NCI-H2171 (cell line): ENCODE measurements at regions not wholly inside any gene's neighbourhood (a gene's known extent, or its start where the extent isn't known, plus 50 kb on each side); places are given as distances from the start of the nearest gene placed in this dataset.

Experiments used
- DNase-seq: peaks from one replicate; lab custom pipeline; 2025; lab: John Stamatoyannopoulos, UW

DNA sequence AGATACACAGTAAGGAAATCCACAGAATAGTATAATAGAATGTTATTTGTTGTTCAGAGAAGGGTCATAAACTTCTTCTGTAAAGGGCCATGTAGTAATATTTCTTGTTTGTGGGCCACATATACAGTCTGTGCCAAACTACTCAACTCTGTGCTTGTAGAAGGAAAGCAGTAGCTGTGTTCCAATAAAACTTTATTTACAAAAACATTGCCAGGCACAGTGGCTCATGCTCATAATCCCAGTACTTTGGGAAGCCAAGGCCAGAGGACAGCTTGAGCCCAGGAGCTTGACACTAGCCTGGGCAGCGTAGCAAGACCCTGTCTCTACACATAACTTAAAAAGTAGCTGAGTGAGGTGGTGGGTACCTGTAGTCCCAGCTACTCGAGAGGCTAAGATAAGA is 612.8 kb upstream of the PSMD7 start:
- DNase-seq = no peak

DNA sequence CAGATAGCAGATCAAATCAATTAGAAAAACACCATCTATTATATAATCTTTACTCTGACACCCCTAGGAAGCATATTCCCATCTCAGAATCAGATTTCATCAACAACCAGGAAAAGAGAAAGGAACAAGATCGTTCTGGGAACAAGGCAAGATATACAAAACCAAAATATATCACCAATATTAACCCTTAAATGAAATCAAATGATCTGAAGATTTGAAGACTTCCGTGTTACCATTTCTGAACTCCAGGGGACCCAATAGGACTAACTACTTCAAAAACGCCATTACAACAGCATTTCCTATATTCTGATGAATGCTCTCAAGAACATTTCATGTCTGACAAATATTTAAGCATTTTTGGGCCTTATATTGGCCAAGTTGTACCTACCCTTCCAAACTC is 624.2 kb upstream of the ZFHX3 start:
- no peak for DNase-seq

DNA sequence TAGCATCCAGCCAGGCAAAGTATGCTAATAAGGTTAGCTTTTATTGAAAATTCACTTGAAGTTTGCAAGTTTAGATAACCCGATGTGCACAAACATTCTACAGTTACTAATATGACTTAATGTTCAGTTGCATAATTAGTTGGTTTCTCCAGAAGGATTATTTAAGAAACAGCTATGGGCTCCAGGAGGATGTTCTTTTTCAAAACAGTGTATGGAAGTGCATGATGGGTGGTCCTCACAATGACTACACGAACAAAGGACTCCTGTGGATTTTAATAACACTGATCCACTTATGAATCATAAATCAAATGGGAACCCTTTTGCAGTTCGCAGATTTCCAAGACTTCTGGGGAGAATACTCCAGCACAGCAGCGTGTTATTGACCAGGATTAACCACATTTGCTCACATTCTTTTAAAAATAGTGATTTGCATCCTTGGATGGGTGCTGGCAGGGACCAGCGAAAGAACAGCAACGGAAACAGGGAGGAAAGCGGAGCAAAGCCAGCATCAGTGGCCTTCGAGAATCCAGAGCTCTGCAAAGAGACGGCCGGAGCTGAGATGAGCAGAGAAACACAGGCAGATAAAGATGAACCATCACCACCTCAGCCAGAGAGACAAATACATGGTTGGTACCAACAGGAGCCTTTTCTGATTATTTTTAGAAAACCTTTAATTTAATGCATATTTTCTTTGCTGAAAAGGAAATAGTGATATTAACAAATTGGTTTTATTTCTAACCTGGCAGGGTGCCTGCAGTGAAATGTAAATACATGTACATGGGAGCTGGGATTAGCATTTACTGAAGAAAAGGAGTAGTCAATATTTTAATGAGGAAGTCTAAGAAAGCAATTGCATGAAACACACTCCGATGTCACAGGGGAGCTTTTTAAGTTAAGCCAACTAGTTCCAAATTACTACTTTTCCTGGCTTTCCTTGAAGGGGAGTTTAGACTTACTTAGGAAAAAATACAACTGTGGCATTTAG is 623.2 kb upstream of the ZFHX3 start:
- no peak for DNase-seq

DNA sequence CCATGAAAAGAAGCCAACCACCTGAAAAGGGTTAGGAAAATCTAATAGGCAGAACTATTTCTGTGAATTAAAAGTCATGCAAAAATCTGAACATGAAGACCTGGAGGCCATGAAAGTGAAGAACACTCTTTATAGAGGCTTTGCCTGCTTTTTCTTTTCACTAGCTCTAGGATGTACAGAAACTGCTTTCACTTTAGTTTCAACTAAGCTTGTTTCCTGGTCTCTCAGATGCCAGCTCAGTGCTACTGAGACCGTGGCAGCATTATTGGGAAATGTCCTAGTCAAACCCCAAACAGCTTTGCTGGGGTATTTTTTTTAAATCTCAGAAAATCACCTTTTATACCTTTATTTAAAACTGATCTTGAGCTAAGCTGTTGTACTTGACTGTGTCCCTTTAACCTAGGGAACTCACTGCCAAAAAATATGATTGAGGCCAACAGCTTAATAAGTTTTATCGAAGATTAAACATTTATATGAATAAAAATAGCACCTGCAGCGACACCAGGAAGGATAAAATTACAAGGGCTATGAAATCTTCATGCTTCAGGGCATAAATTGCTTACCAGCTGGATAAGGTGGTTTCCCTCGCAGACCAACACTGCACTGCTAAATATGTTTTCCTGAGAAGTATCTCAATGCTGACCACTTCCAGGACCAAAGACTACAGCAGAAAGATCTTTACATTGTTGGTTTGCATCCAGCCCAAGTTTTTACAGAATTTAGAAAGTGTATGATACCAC is 621.8 kb upstream of the ZFHX3 start:
- no peak for DNase-seq

DNA sequence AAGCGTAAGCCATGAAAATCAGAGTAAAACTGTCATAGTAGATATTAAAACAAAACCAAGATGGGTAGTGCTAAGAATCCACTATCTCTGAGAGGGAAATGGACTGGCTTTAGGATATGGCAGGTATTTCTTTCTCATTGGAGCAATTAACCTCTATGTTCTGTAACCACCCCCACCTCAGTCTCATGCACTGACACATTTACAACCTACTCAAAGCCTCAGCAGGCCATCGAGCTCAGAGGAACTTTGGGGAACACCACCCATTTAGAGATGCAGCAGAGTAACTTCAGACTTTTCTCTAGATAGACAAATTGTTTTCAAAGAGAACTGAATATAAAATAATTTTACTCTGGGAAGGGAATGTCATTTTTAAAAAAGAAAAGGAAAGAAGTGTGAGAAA is 615.8 kb upstream of the ZFHX3 start:
- DNase-seq = no peak

DNA sequence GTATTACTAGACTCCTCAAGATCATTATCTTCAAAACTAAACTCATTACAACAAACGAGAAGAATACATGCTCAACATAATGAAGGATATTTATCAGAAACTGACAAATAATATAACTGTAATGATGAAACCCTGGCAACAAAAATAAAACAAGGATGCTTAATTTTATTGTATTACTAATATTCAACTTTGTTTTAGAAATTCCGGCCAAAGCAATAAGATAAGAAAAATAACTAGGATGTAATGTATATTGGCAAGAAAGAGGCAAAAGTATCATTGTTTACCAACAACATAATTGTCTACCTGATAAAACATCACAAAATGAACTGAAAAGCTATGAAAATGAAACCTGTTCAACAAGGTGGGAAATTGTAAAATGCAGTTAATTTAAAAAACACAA is 588.3 kb upstream of the ZFHX3 start:
- no peak for DNase-seq

DNA sequence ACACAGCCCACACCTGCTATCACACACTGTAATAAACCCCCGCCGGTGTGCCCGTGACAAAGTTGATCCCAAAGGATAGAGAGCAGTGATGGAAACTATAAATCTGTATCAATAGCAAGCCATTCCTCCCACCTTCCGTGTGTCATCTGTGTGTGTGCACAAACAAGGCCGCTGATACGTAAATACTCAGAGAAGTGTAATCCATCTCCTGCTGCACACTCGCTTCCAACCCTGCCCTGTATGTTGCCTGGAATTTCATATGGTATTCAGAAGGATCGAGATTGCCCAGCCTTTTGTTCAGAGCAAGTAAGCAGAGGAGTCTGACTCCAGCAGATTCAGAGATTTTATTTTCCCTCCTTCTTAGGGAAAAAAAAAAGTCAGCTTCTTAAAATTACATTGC is 581.1 kb upstream of the ZFHX3 start:
- no peak for DNase-seq

DNA sequence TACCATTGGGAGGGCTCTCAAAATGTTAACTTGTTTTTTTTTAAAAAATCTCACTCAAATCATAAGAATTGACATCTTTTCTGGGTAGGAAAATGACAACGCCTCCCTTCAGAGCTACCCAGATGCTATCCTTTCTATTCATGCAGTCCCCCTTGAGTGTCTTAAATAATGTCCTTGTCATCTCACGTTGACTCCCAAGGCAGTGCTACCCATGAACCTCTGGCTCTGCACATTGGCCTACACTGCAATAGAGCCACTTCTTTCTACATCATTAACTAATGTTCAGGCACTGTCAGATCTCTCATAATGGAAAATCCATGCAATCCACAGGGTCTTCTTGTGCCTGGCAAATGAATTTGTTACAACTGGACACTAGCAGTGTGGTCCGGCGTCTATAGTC is 569.8 kb upstream of the ZFHX3 start:
- no peak for DNase-seq

DNA sequence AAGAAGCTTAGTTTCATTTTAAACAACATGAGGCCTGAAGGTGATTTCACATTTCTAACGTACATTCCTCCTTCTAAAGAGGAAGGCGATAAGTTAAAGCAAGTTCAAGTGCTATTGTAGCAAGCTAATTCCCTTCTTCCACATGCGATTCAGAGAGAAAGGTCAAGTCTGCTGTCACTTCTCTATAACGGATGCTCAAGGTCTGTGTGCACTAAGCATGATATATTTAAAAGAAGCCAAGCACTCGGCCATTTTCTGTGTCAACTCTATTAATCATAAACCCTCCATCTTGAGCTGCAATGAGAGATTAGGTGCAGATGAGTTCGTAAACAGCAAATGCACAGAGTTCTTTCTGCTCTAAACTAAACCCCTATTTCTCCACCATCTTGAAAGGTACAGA is 568.8 kb upstream of the ZFHX3 start:
- no peak for DNase-seq

DNA sequence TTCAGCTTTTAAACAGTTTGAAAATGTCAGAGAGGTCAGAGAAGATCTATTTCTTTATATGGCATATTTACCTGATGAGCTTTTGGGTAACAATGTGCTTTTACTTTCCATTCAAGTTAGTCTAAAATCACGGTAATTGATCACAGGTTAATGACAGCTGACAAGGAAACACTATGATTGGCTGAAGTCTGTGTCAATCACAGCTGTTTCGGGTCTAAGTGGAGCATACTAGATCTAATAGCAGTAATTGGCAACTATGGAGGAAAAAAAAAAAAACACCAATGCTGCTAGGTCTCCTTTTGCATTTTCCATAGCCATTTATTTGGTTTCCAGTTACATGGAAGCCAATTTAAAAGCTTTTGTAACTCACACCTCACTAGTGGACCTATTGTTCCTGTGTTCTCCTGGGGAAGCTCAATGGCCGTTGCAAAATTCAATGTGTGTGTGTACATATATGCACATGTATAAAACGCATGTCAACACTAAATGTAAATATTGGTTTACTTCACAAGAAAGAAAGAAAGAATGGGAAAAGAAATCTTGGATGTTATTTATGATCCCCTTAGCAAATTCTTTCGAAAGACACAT is 568.3 kb upstream of the ZFHX3 start:
- no peak for DNase-seq

DNA sequence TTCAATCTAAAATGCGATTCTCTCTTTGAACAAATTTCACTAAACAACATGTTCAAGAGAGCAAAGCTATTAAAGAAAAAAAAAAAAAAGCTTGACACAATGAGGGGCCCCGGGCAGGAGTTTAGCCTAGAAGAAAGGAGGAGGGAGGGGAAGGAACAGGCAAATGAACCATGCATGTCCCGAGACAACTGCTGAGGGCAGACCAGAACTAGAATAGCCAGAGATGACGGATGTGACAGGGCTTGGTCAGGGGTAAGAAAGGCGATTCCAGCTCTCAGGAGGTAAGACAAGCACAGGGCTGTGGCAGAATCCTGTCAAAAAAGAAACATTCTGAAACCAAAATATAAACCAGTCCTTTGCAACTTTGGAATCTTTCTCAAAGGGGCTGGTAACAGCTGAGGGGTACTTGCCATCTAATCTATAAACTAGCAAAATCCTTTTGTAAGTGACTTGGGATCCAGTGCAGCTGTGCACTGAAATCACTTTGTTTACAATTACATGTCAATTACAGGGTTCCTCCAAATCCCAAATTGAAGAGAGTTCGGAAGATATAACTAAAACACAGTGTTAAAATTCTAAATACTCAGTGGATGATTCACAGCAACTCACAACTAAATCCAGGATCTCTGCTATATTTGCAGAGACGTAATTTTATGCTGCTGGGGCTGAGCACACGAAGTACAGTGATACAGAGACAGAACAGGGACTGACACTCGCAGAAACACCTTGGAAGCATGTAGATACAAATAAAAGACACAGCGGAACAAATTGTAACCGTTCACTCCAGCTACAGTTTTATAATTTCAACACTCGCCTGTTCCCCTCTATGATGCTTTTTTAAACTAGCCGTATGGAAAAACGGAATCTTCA is 567.4 kb upstream of the ZFHX3 start:
- DNase-seq = no peak

DNA sequence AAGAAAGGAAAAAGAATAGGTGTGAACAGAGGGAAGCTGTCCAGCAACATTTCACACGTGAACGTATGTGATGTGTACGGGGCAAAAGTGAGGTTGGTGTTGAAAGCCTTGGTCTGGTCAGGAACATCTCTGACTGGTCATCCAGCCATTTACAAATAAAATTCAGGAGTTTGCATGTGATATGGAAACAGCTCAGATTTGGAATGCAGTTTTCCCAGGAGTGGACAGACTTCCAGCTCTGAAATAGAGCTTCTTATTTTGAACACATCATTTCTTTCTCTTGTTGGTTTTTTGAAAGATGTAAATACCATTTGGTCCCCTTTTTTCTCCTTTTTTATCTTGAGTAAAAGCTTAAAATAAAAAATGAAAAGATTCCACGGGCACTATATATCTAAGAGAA is 566.2 kb upstream of the ZFHX3 start:
- DNase-seq = no peak

DNA sequence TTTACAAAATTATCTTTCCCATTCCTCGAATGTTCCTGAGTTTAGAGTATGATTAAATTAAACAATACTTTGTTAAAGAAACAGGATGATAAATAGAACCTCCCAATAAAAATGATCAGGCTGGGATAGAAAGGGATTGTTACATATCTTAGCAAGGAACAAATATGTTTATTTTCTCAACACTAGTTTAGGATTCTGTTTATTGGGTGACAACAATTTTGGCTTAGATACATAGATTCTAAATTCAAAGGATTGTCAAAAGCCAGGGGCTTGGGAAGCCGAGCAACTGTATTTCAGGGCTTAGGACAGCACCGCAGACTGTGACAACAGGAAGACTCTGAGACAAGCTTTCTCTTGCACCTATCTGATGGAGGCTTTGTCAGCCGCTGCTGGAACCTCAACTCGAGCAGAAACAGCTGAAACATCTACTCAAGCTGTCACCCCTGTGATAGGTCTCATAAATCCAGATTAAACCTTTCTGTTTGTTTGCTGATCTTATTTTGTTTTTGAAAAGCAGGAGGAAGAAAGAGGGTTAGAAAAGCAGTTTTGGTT is 562.8 kb upstream of the ZFHX3 start:
- no peak for DNase-seq

DNA sequence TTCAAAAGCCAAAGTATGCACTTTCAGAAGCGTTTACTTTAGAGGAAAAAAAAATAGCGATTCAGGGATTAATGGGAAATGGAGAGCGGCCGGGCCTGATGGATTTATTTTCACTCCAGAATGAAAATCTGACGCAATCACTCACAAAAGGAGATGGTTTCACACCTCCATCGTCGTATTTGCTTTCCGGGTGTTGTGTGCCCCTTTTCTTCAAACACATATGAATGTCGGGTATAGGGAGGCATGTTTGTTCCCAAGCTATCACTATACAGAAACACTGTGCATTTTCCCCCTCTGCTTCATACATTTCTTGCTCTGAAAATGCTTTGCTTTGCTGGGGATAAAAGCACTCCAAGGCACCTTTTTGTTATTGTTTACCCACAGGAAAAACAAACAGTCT is 562.2 kb upstream of the ZFHX3 start:
- DNase-seq = no peak

DNA sequence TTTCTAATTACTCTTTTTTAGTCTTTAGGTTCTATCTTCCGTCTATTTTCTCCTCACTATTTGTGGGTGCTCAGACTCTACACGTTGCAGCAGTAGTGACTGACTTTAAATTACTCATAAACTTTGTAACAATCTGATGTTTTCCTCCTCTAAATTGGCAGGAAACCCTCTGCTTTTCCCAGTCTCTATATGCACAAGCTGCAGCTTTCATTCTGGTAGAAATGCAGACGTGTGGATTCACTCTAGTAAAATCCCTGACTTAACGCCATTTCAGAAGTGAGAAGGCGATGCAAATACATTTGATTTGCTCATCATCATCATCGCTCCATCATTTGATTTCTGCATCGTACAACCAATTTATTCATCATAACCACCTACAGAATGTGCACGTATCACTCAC is 561.0 kb upstream of the ZFHX3 start:
- no peak for DNase-seq

DNA sequence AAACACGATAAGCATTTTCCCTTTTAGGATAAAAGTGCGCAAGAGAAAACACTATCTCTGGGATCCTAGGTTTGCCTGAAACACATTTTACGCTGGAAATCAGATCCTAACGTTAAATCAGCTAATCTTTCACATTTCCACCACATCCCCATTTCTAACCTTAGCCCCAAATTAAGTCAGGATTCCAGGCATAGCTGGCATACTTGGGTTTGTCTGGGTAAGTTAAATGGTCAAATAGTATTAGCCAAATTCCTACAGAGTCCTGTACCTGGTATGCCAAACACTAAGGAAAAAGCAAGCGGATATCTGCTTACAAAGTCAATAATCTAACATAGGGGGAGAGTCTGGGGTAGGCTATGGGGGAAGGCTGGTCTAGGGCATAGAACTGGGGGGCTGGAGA is 557.4 kb upstream of the ZFHX3 start:
- no peak for DNase-seq

DNA sequence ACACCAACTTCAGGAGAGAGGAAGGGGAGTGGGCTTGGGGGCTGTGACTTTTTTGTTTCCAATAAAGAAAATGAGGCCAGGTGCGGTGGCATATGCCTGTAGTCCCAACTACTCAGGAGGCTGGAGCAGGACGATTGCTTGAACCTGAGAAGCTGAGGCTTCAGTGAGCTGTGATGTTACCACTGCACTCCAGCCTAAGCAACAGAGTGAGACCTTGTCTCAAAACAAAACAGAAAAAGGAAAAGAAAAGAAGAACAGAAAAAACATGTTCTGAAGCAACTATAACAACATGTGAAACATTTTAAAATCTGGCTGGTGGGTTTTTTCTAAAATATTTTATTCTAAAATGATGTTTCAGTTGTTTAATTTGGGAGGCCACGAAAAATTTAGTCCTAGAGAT is 554.0 kb upstream of the ZFHX3 start:
- DNase-seq = no peak

DNA sequence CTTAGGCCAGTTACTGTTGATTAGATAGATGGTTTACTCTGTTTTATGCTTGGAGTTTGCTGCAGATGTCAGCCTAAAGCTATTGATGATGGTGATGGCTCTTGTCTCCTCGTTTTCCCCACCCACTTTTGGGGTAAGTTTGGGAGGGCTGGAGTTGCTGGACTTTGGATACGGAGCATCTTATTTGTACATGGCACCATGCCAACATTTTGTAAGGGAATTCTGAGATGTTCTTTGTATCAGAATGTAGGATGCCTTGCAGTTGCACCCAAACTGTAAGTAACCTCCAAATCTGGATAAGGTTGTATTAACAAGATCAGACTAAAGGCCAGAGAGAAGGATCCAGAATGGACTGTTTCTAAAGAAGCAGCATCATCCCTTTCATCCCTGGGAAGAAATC is 551.9 kb upstream of the ZFHX3 start:
- DNase-seq = no peak

DNA sequence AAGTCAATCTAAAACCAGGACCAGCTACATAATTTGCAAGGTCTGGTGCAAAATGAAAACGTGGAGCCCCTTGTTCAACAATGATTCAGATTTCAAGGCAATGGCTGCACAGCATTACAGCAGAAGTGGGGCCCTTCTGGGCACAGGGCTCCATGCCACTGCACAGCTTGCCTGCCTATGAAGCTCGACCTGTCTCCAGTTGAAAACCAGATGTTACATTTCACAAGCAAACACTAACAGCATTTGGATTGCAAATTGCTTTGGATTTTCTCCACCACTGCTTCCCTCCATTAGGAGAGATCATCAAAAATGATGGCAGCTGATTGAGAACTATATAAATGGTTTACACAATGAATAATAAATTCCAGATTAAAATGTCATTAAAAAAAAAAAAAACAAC is 551.4 kb upstream of the ZFHX3 start:
- DNase-seq = no peak

DNA sequence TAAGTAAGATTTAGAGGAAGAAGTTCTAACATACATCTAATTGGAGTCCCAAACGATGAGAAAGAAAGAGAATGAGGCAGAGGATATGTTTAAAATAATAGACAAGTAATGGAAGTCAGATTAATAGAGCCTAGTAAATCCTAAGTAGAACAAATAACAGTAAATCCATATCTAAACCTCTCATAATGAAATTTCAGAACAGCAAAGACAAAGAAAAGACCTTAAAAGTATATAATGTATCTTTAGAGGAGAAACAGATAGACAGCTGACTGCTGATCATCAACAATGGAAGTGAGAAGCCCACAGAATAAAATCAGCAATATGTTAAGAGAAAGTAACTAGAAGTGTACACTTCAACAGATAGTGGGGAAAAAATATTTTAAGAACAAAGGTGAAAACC is 536.2 kb upstream of the ZFHX3 start:
- DNase-seq = no peak

DNA sequence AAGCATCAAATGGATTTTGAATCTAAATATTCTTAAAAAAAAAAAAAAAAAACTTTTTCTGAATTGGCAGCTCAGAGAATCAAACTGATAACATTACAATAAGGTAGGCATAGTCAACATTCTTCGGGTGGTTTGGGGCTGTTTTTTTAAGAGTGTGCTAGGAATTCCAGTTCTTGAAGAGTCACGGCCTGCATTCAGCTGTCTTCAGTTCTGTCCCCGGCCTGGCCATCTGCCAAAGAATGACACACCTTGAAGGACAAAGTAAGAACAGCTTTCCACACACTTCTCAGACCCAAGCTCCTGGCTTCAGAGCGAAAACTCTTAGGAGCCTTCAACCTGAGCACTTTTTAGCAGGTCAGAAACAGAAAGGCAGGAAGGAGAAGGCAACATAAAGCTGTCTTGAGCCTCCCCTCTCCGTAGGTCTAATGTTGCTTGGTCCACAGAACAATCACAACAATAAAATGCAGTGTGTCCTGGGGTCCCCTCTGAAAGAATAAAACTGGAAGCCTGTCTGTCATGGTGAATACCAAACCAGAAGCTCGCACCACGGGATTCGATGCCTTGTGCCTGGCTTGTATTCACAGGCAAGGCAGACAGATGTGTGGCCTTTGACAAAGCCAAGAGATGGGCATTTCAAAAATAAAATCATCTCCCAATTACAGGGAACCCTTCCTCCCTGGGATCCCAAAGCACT is 524.4 kb upstream of the ZFHX3 start:
- DNase-seq = no peak
